T47D (cell line): ENCODE measurements at regions not wholly inside any gene's neighbourhood (a gene's known extent, or its start where the extent isn't known, plus 50 kb on each side); places are given as distances from the start of the nearest gene placed in this dataset.

Experiments used
- DNase-seq, 2 experiments: peaks; one replicate each; pipeline versions ENCODE4 v3.0.0 to v3.0.0-alpha.2; 2011 to 2012; ENCODE audit warnings: low read depth in 1 of 2, low spot score in 1 of 2
- JUND ChIP-seq: IDR thresholded peaks from 2 replicates; pipeline ENCODE4 v1.6.1; 2012; ENCODE audit warnings: low read depth
- in situ Hi-C: cut with HindIII; loops from 2 replicates; pipeline ENCODE4 v1.10.0; 2016; ENCODE audit warnings: low sequenced_read_pairs, low pct_unique_long_range_greater_than_20kb

- in situ Hi-C loops: no loop called here
- no peak for DNase-seq
- no peak for TF ChIP-seq JUND
These were observed 682.0 kb downstream of the KCTD8 start for GRCh38 chr4:43766648-43767047.

DNA sequence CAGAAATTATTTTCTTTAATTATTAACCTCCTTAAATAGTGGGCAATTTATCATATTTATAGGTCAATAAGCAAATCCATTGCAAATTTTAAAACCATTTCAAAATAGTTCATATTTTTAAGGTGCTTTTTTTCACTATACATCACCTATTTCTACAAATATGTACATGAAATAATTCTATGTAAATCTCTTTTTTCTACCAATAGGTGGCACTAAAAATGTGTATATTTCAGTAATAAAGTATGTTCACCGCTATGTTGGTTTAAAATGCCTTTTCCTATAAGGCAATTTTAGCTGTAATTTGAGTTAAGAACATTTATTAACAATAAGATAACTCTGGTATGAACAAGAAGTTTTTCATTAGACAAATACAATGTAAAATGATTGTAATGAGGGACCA is 672.2 kb downstream of the KCTD8 start:
- in situ Hi-C loops: no loop called here
- peak in 1 of 2 experiments; percentile 25 for DNase-seq
- no peak for TF ChIP-seq JUND

- in situ Hi-C loops: no loop called here
- DNase-seq: no peak
- TF ChIP-seq JUND: no peak
These were observed 670.3 kb downstream of the KCTD8 start for GRCh38 chr4:43778187-43778915.

DNA sequence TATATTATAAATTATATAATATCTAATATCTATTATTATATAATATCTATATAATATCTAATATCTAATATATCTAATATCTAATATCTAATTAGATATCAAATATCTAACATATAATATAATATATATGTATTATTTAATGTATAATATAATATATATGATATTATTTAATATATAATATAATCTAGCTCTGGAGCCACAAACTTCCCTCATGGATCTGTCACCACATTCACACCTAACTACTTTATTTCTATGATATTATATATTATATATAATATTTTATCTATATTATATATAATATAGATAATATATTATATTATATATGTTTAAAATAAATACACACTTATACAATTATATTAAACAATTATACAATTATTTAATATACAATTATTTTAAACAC is 667.5 kb downstream of the KCTD8 start:
- TF ChIP-seq JUND: no peak
- in situ Hi-C loops: no loop called here
- DNase-seq: no peak

DNA sequence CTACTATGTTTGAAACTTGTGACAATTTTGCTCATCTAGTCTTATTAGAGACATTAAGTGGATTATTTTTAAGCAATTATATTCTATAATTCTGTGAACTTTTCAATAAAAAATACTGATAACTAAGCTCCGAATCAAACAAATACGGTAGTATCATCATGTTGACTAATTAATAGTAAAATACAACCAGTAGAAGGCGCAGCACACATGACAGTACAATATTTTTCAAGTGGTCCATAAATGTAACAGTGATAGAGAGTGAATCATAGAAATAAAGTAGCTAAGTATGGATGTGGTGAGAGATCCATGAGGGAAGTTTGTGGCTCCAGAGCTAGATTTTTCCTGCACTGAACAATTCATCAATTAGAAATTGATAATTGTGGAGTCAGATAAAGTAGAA is 666.2 kb downstream of the KCTD8 start:
- in situ Hi-C loops: no loop called here
- no peak for TF ChIP-seq JUND
- DNase-seq: peak in 1 of 2 experiments; percentile 5

DNA sequence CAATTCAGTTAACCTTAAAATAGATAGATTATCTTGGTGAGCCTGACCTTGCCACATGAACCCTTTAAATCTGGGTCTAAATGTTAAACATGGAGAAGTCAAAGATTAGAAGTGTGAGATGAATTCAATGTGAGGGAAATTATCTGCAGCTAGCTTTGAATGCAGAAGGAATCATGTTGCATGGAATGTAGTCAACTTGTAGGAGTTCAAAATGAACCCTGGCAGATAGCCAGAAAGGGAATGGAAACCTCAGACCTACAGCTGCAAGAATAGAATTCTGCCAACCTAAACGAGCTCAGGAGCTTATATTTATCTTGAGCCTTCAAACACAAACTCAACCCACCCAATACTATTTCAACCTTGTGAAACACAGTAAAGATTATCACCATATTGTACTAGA is 632.5 kb downstream of the KCTD8 start:
- in situ Hi-C loops: no loop called here
- no peak for TF ChIP-seq JUND
- DNase-seq: no peak

- in situ Hi-C loops: no loop called here
- TF ChIP-seq JUND: no peak
- DNase-seq: no peak
These were observed 626.0 kb downstream of the KCTD8 start for GRCh38 chr4:43822621-43823020.

GRCh38 chr4:43835869-43836268 is 612.7 kb downstream of the KCTD8 start:
- in situ Hi-C loops: no loop called here
- DNase-seq: no peak
- TF ChIP-seq JUND: no peak

DNA sequence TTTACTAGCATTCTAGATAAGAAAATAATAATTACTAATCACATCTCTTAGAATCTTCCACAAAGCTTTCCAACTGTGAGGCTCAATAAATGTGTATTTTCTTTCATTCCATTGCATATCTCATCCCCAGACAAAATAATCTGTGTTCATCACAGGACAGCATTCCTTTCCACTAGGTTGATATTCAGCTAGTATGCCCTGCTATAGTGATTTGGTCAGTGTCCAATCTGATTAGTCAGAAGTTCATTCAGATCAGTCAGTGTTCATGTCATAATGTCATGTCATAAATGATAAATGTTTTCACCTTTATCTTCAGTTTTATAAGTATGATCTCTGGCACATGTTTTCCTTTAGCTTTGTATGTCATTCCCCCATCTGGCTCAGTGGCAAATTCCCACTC is 611.4 kb downstream of the KCTD8 start:
- no peak for DNase-seq
- in situ Hi-C loops: no loop called here
- no peak for TF ChIP-seq JUND

GRCh38 chr4:43837604-43838003 is 611.0 kb downstream of the KCTD8 start:
- DNase-seq: no peak
- in situ Hi-C loops: no loop called here

DNA sequence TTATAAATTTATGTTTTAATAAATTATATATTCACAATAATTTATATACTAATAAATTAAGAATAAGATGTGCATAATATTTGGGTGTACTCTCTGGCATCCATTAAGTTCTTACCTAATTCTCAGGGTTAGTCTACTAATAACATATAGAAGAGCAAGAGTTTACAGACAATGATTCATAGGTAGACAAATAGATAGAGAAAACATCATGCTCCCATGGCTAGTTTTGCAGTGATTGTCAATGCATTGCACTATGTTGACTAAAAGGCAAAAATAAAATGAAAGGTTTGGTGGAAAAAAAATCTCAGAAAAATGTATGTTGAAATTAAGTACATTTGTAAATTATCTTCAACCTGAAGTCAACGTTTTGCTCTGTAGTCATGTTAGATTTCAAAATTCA is 606.0 kb downstream of the KCTD8 start:
- no peak for TF ChIP-seq JUND
- in situ Hi-C loops: no loop called here
- DNase-seq: no peak

More at GRCh38 chr4:43837604-43838003, 611.0 kb downstream of the KCTD8 start:
- no peak for TF ChIP-seq JUND

GRCh38 chr4:43843501-43843900 is 605.1 kb downstream of the KCTD8 start:
- peak in 1 of 2 experiments; percentile 22 for DNase-seq
- no peak for TF ChIP-seq JUND
- in situ Hi-C loops: no loop called here

DNA sequence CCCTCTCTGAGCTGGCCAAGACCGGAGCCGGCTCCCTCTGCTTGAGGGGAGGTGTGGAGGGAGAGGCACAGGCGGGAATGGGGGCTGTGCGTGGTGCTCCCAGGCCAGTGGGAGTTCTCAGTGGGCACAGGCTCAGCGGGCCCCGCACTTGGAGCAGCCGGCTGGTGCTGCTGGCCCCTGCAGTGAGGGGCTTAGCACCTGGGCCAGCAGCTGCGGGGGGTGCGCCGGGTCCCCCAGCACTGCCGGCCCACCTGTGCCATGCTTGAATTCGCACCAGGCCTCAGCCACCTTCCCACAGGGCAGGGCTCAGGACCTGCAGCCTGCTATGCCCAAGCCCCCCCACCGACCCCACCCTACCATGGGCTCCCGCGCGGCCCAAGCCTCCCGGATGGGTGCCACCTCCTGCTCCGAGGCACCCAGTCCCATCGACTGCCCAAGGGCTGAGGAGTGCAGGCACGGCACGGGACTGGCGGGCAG is 602.5 kb downstream of the KCTD8 start:
- TF ChIP-seq JUND: no peak
- in situ Hi-C loops: no loop called here
- no peak for DNase-seq
